ENCODE measurements at regions not wholly inside any gene's neighbourhood (a gene's known extent, or its start where the extent isn't known, plus 50 kb on each side); places are given as distances from the start of the nearest gene placed in this dataset.

DNA sequence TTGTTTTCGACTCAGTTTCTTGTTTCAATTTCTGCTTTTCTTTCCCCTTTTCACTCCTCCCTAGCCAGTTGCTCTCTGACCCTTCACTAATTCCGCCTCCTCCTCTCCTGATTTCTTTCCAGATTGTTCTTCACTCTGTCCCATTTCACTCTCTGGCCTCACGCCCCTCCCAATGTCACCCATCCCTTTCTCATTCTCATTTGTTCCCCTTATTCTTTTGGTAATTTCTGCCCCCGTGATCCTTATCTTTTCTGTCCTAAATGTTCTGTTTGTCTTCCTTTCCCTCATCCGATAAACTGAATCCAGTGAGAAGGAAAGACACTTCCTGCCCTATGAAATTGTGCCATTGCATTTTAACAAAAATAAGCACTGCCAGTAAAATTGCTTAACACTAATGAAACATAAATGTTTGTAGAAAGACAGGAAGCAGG, 94.5 kb upstream of the RASGEF1B start:
- in situ Hi-C loops (cut with HindIII; ENCODE audit: low sequenced_read_pairs): no loop called here
- TF ChIP-seq, protein P1, sequence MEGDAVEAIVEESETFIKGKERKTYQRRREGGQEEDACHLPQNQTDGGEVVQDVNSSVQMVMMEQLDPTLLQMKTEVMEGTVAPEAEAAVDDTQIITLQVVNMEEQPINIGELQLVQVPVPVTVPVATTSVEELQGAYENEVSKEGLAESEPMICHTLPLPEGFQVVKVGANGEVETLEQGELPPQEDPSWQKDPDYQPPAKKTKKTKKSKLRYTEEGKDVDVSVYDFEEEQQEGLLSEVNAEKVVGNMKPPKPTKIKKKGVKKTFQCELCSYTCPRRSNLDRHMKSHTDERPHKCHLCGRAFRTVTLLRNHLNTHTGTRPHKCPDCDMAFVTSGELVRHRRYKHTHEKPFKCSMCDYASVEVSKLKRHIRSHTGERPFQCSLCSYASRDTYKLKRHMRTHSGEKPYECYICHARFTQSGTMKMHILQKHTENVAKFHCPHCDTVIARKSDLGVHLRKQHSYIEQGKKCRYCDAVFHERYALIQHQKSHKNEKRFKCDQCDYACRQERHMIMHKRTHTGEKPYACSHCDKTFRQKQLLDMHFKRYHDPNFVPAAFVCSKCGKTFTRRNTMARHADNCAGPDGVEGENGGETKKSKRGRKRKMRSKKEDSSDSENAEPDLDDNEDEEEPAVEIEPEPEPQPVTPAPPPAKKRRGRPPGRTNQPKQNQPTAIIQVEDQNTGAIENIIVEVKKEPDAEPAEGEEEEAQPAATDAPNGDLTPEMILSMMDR (IDR thresholded peaks at IDR 0.05; ENCODE audit: low read depth, low read length, missing control alignments): no peak
- H3K4me3 ChIP-seq (ENCODE audit: low read depth, low read length): no peak overlapping the region
- no peak for DNase-seq (ENCODE audit: low read depth)

GRCh38 chr4:81565142-81565870, 93.6 kb upstream of the RASGEF1B start:
- in situ Hi-C loops (cut with HindIII; ENCODE audit: low sequenced_read_pairs): no loop called here
- no peak overlapping the region for H3K4me3 ChIP-seq (ENCODE audit: low read depth, low read length)
- no peak for DNase-seq (ENCODE audit: low read depth)
- TF ChIP-seq, protein P1 (IDR thresholded peaks at IDR 0.05; ENCODE audit: low read depth, low read length, missing control alignments): no peak

GRCh38 chr4:81564025-81564424, 92.3 kb upstream of the RASGEF1B start:
- in situ Hi-C loops (cut with HindIII; ENCODE audit: low sequenced_read_pairs): no loop called here

DNA sequence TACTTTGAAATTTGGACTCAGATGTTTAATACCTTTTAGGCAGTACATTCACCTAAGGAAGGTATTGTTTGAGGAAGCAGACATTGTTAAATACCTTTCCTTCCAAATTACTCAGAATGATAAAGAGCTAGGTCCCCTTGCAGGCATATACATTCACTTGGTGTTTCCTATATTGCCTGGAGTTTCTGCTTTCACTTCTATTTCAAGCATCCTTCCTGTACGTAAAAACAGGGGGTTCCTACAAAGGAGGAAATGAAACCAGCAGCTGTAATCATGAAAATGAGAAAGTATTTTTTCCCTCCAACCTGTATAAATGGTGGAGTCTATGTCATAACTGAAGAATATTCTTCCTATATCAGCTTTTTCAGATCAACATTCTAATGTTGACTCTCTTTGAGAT, 90.4 kb upstream of the RASGEF1B start:
- no peak for DNase-seq (ENCODE audit: low read depth)
- TF ChIP-seq, protein P1 (IDR thresholded peaks at IDR 0.05; ENCODE audit: low read depth, low read length, missing control alignments): no peak
- in situ Hi-C loops (cut with HindIII; ENCODE audit: low sequenced_read_pairs): no loop called here
- H3K4me3 ChIP-seq (ENCODE audit: low read depth, low read length): no peak overlapping the region

More at GRCh38 chr4:81564025-81564424, 92.3 kb upstream of the RASGEF1B start:
- H3K4me3 ChIP-seq (ENCODE audit: low read depth, low read length): no peak overlapping the region
- no peak for DNase-seq (ENCODE audit: low read depth)
- TF ChIP-seq, protein P1 (IDR thresholded peaks at IDR 0.05; ENCODE audit: low read depth, low read length, missing control alignments): no peak

- H3K4me3 ChIP-seq (ENCODE audit: low read depth, low read length): no peak overlapping the region
- TF ChIP-seq, protein P1 (IDR thresholded peaks at IDR 0.05; ENCODE audit: low read depth, low read length, missing control alignments): no peak
- DNase-seq (ENCODE audit: low read depth): no peak
- in situ Hi-C loops (cut with HindIII; ENCODE audit: low sequenced_read_pairs): no loop called here
These were observed 85.6 kb upstream of the RASGEF1B start for GRCh38 chr4:81557306-81557705.

DNA sequence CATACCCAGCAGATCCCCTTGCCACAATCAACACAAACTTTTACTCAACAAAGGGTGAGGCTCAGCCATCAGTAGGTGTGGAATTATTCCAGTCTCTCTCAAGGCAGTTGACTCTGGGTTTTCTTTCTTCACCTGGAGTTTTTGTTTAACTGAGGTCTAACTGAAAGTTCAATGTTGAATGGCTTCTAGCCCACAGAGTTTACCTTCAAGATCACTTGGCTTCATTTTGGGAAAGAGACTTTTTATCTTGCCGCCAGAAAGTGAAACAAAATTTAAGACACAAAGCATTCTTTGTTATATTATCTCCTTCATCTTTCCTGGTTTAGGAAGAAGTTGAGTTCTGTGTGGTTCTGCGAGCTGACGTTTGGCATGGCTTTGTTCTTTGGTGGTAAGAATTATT, 83.8 kb upstream of the RASGEF1B start:
- no peak for DNase-seq (ENCODE audit: low read depth)
- H3K4me3 ChIP-seq (ENCODE audit: low read depth, low read length): no peak overlapping the region
- TF ChIP-seq, protein P1 (IDR thresholded peaks at IDR 0.05; ENCODE audit: low read depth, low read length, missing control alignments): no peak
- in situ Hi-C loops (cut with HindIII; ENCODE audit: low sequenced_read_pairs): no loop called here
